HCT116 (cell line): ENCODE measurements at regions not wholly inside any gene's neighbourhood (a gene's known extent, or its start where the extent isn't known, plus 50 kb on each side); places are given as distances from the start of the nearest gene placed in this dataset.

Experiments
- ATAC-seq: fragments of 200-7000 bp; cut with Tn5 transposase; 2 replicates; pipeline ENCODE4 v1.9.1; 2020; ENCODE audit warnings: mild to moderate bottlenecking, moderate library complexity
- BruUV-seq: library from RNA; stranded (reverse); fragments of 400-500 nt; replicated peaks from 2 replicates; lab custom pipeline; 2021; lab: Mats Ljungman, UMichigan
- CTCF ChIA-PET: fragments of 300-600 bp; sonication (Branson Sonifier 250); formaldehyde crosslinking; loops from one replicate; lab custom pipeline; 2021; ENCODE audit warnings: antibody characterized with exemption; lab: Charles Lee
- POLR2A ChIA-PET: fragments of 300-600, 350-600 bp; sonication (Branson Sonifier 250); formaldehyde crosslinking; loops from one replicate; lab custom pipeline; 2021; ENCODE audit warnings: antibody characterized with exemption; lab: Charles Lee
- RAD21 ChIA-PET, 2 experiments: fragments of 300-600 bp; sonication (Branson Sonifier 250); formaldehyde crosslinking; loops; one replicate each; lab custom pipeline; 2023; ENCODE audit warnings: low total read pairs in 2 of 2; ENCODE audit not compliant: uncharacterized antibody in 2 of 2, unreplicated experiment in 2 of 2, low non-redundant PET in 1 of 2; lab: Charles Lee
- DNase-seq: peaks from one replicate; pipeline ENCODE4 v3.0.0-alpha.2; 2010; ENCODE audit warnings: low read depth, low spot score
- H2AFZ ChIP-seq: fragments of 200-600 bp; shearing (Covaris generic), sonication (generic); 2 replicates; pipeline ENCODE4 v1.6.1; 2017; ENCODE audit warnings: low read depth, mixed run types, mixed read lengths, antibody characterized with exemption, low read length; ENCODE audit not compliant: poor library complexity, severe bottlenecking
- H3K27ac ChIP-seq: 2 replicates; pipeline ENCODE4 v1.5.1; 2012; ENCODE audit warnings: low read depth, low read length
- H3K27me3 ChIP-seq: fragments of 200-600 bp; sonication (generic); 2 replicates; pipeline ENCODE4 v1.6.1; 2016; ENCODE audit warnings: mixed run types, low read length, mixed read lengths; ENCODE audit not compliant: insufficient read depth
- H3K36me3 ChIP-seq, 2 experiments: fragments of 200-500 bp in 1 of 2; fragments of 200-600 bp in 1 of 2; sonication (Bioruptor generic) in 1 of 2; sonication (generic) in 1 of 2; 2 replicates each; pipeline versions ENCODE4 v1.5.1 to v1.6.1; 2014 to 2016; ENCODE audit warnings: low read length in 2 of 2, inconsistent platforms in 1 of 2, mixed read lengths in 1 of 2, mixed run types in 1 of 2; ENCODE audit not compliant: insufficient read depth in 2 of 2, control insufficient read depth in 1 of 2
- H3K4me1 ChIP-seq, 2 experiments: fragments of 200-600 bp in 1 of 2; sonication (generic) in 1 of 2; 2 replicates each; pipeline versions ENCODE4 v1.5.1 to v1.6.1; 2012 to 2017; ENCODE audit warnings: low read length in 2 of 2, inconsistent platforms in 1 of 2, mild to moderate bottlenecking in 1 of 2, mixed read lengths in 1 of 2, mixed run types in 1 of 2, moderate library complexity in 1 of 2; ENCODE audit not compliant: insufficient read depth in 2 of 2, control insufficient read depth in 1 of 2
- H3K4me2 ChIP-seq: fragments of 200-600 bp; sonication (generic); 2 replicates; pipeline ENCODE4 v1.6.1; 2017; ENCODE audit warnings: mixed run types, low read length, mixed read lengths
- H3K4me3 ChIP-seq, 2 experiments: fragments of 200-600 bp in 1 of 2; sonication (generic) in 1 of 2; replicated peaks in 1 of 2; 2 replicates each; pipeline ENCODE4 v1.5.1; 2011 to 2016; ENCODE audit warnings: low read length in 2 of 2, control low read depth in 1 of 2, low read depth in 1 of 2, mild to moderate bottlenecking in 1 of 2, mixed read lengths in 1 of 2, mixed run types in 1 of 2
- H3K79me2 ChIP-seq: fragments of 200-600 bp; sonication (generic); 2 replicates; pipeline ENCODE4 v1.6.1; 2017; ENCODE audit warnings: mild to moderate bottlenecking, mixed run types, low read length, moderate library complexity, mixed read lengths; ENCODE audit not compliant: insufficient read depth
- H3K9ac ChIP-seq: fragments of 200-600 bp; sonication (generic); 2 replicates; pipeline ENCODE4 v1.6.1; 2016; ENCODE audit warnings: low read length, mixed read lengths
- H3K9me2 ChIP-seq: fragments of 200-600 bp; sonication (generic), shearing (Covaris generic); 2 replicates; pipeline ENCODE4 v1.6.1; 2017; ENCODE audit warnings: mixed run types, mild to moderate bottlenecking, moderate library complexity; ENCODE audit not compliant: insufficient read depth
- H3K9me3 ChIP-seq, 2 experiments: fragments of 200-500 bp in 1 of 2; fragments of 200-600 bp in 1 of 2; sonication (Bioruptor generic) in 1 of 2; sonication (generic) in 1 of 2; 2 replicates each; pipeline ENCODE4 v1.6.1; 2014 to 2017; ENCODE audit warnings: low read length in 2 of 2, mixed read lengths in 2 of 2, inconsistent platforms in 1 of 2, low read depth in 1 of 2, mild to moderate bottlenecking in 1 of 2, mixed run types in 1 of 2, moderate library complexity in 1 of 2; ENCODE audit not compliant: control insufficient read depth in 1 of 2, insufficient read depth in 1 of 2
- H4K20me1 ChIP-seq: fragments of 200-600 bp; sonication (generic), shearing (Covaris generic); 2 replicates; pipeline ENCODE4 v1.6.1; 2017; ENCODE audit warnings: mixed run types, mild to moderate bottlenecking, moderate library complexity; ENCODE audit not compliant: insufficient read depth
- ATF3 ChIP-seq: IDR thresholded peaks from 2 replicates; pipeline ENCODE4 v1.6.1; 2012
- CBX3 ChIP-seq: IDR thresholded peaks from 2 replicates; pipeline ENCODE4 v1.6.1; 2012; ENCODE audit warnings: low read depth
- CEBPB ChIP-seq: IDR thresholded peaks from 2 replicates; pipeline ENCODE4 v1.6.1; 2012; ENCODE audit warnings: low read depth
- EGR1 ChIP-seq: IDR thresholded peaks from 2 replicates; pipeline ENCODE4 v1.6.1; 2012; ENCODE audit warnings: low read depth
- ELF1 ChIP-seq: IDR thresholded peaks from 2 replicates; pipeline ENCODE4 v1.6.1; 2012; ENCODE audit warnings: low read depth, borderline replicate concordance
- EZH2 ChIP-seq: fragments of 200-600 bp; sonication (generic); IDR thresholded peaks from 2 replicates; pipeline ENCODE4 v1.6.1; 2017; ENCODE audit warnings: antibody characterized with exemption, mixed run types
- EZH2phosphoT487 ChIP-seq: fragments of 200-600 bp; IDR thresholded peaks from 2 replicates; pipeline ENCODE4 v1.6.1; 2018; ENCODE audit warnings: antibody characterized with exemption, borderline replicate concordance
- FOSL1 ChIP-seq: IDR thresholded peaks from 2 replicates; pipeline ENCODE4 v1.6.1; 2012; ENCODE audit warnings: low read depth
- JUND ChIP-seq: IDR thresholded peaks from 2 replicates; pipeline ENCODE4 v1.6.1; 2012
- MAX ChIP-seq: IDR thresholded peaks from 2 replicates; pipeline ENCODE4 v1.6.1; 2012
- POLR2A ChIP-seq: IDR thresholded peaks from 2 replicates; pipeline ENCODE4 v1.7.0; 2011; ENCODE audit warnings: borderline replicate concordance; ENCODE audit not compliant: insufficient read depth, insufficient read length; ENCODE audit errors: extremely low read depth
- RAD21 ChIP-seq: IDR thresholded peaks from 2 replicates; pipeline ENCODE4 v1.6.1; 2012; ENCODE audit warnings: low read depth, mild to moderate bottlenecking
- SIN3A ChIP-seq: IDR thresholded peaks from 2 replicates; pipeline ENCODE4 v1.6.1; 2012; ENCODE audit warnings: low read depth
- SP1 ChIP-seq: IDR thresholded peaks from 2 replicates; pipeline ENCODE4 v1.6.1; 2012; ENCODE audit warnings: low read depth
- SRF ChIP-seq: IDR thresholded peaks from 2 replicates; pipeline ENCODE4 v1.6.1; 2012; ENCODE audit warnings: low read depth
- TCF7L2 ChIP-seq: IDR thresholded peaks from 2 replicates; pipeline ENCODE4 v1.7.0; 2011; ENCODE audit warnings: borderline replicate concordance, inconsistent platforms; ENCODE audit not compliant: insufficient read depth, insufficient read length; ENCODE audit errors: extremely low read depth
- YY1 ChIP-seq: IDR thresholded peaks from 2 replicates; pipeline ENCODE4 v1.6.1; 2011; ENCODE audit warnings: low read length, low read depth, moderate library complexity, mild to moderate bottlenecking; ENCODE audit not compliant: insufficient replicate concordance; ENCODE audit errors: extremely low read depth
- ZBTB33 ChIP-seq: IDR thresholded peaks from 2 replicates; pipeline ENCODE4 v1.6.1; 2011; ENCODE audit warnings: mild to moderate bottlenecking, low read length, moderate library complexity; ENCODE audit not compliant: insufficient replicate concordance; ENCODE audit errors: extremely low read depth
- ZFX ChIP-seq: fragments of 450-650 bp; IDR thresholded peaks from 2 replicates; pipeline ENCODE4 v1.6.1; 2017
- intact Hi-C: fragments of 100-400 bp; cut with micrococcal nuclease; formaldehyde crosslinking; loops from 2 replicates; pipeline ENCODE4 v1.10.0; 2022
- TF ChIP-seq, protein P1 (sequence below): IDR thresholded peaks from 2 replicates; pipeline ENCODE4 v1.6.1; 2012; ENCODE audit warnings: low read depth

GRCh38 chr7:35998481-35998880 lies 154.6 kb upstream of the EEPD1 start:
- no TSS peak for BruUV-seq
- ATAC-seq (no peak), DNase-seq (no peak)
- Histone ChIP-seq H3K27ac (no peak overlapping the region), H3K27me3 (no peaks in the 10 kb centered on the region), H3K79me2 (no peaks in the 10 kb centered on the region), H3K4me2 (no peak overlapping the region), H3K9me3 (no peaks in the 10 kb centered on the region), H3K4me1 (no peaks in the 10 kb centered on the region), H3K4me3 (no peak overlapping the region), H2AFZ (no peak overlapping the region), H4K20me1 (no peaks in the 10 kb centered on the region), H3K9ac (no peak overlapping the region), H3K36me3 (no peaks in the 10 kb centered on the region), H3K9me2 (no peaks in the 10 kb centered on the region; the same call in 1 of the 2 replicates)
- intact Hi-C loops: no loop called here
- CTCF ChIA-PET: no interaction called here
- RAD21 ChIA-PET: no interaction called here
- POLR2A ChIA-PET: no interaction called here
- TF ChIP-seq MAX: no peak
- no peak for TF ChIP-seq EZH2phosphoT487
- TF ChIP-seq EZH2: no peak
- TF ChIP-seq SIN3A: no peak
- TF ChIP-seq TCF7L2: no peak
- TF ChIP-seq RAD21: no peak
- TF ChIP-seq, protein P1, sequence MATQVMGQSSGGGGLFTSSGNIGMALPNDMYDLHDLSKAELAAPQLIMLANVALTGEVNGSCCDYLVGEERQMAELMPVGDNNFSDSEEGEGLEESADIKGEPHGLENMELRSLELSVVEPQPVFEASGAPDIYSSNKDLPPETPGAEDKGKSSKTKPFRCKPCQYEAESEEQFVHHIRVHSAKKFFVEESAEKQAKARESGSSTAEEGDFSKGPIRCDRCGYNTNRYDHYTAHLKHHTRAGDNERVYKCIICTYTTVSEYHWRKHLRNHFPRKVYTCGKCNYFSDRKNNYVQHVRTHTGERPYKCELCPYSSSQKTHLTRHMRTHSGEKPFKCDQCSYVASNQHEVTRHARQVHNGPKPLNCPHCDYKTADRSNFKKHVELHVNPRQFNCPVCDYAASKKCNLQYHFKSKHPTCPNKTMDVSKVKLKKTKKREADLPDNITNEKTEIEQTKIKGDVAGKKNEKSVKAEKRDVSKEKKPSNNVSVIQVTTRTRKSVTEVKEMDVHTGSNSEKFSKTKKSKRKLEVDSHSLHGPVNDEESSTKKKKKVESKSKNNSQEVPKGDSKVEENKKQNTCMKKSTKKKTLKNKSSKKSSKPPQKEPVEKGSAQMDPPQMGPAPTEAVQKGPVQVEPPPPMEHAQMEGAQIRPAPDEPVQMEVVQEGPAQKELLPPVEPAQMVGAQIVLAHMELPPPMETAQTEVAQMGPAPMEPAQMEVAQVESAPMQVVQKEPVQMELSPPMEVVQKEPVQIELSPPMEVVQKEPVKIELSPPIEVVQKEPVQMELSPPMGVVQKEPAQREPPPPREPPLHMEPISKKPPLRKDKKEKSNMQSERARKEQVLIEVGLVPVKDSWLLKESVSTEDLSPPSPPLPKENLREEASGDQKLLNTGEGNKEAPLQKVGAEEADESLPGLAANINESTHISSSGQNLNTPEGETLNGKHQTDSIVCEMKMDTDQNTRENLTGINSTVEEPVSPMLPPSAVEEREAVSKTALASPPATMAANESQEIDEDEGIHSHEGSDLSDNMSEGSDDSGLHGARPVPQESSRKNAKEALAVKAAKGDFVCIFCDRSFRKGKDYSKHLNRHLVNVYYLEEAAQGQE: no peak
- no peak for TF ChIP-seq ATF3
- no peak for TF ChIP-seq CEBPB
- TF ChIP-seq EGR1: no peak
- no peak for TF ChIP-seq POLR2A
- no peak for TF ChIP-seq SP1
- TF ChIP-seq JUND: no peak
- no peak for TF ChIP-seq ELF1
- no peak for TF ChIP-seq SRF
- no peak for TF ChIP-seq YY1
- TF ChIP-seq ZBTB33: no peak
- TF ChIP-seq CBX3: no peak
- no peak for TF ChIP-seq ZFX
- no peak for TF ChIP-seq FOSL1
